ENCODE measurements at regions not wholly inside any gene's neighbourhood (a gene's known extent, or its start where the extent isn't known, plus 50 kb on each side); places are given as distances from the start of the nearest gene placed in this dataset.

DNA sequence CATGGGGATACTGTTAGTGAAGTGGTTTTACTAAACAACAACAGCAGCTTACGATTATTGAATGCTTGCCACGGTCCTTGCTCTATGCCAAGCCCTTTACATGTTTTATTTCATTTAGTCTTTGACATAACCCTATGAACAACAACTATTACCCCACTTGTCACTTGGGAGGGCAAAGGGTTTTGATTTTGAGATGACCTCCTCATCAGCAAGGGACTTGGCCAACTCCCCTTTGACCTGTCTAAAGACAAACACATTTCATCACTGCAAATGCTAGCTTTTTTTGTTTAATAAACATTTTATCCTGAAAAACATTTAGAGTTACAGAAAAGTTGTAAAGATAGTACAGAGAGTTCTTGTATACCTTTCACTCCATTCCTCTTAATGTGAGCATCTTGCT, 152.5 kb upstream of the WNT4 start:
- Histone ChIP-seq H3K4me3 (no peak overlapping the region), H3K9me3 (no peaks in the 10 kb centered on the region), H3K4me1 (no peaks in the 10 kb centered on the region), H3K36me3 (no peaks in the 10 kb centered on the region), H3K27me3 (peaks cover 0 to 4% of the 10 kb centered on the region in 2 donors), H3K27ac (no peak overlapping the region)
- no peak for DNase-seq
- intact Hi-C loops (cut with DNase I; ENCODE audit: low total_unique reads), result no loop called here
- no peak for TF ChIP-seq POLR2A (IDR thresholded peaks at IDR 0.05)
- TF ChIP-seq, protein P1, sequence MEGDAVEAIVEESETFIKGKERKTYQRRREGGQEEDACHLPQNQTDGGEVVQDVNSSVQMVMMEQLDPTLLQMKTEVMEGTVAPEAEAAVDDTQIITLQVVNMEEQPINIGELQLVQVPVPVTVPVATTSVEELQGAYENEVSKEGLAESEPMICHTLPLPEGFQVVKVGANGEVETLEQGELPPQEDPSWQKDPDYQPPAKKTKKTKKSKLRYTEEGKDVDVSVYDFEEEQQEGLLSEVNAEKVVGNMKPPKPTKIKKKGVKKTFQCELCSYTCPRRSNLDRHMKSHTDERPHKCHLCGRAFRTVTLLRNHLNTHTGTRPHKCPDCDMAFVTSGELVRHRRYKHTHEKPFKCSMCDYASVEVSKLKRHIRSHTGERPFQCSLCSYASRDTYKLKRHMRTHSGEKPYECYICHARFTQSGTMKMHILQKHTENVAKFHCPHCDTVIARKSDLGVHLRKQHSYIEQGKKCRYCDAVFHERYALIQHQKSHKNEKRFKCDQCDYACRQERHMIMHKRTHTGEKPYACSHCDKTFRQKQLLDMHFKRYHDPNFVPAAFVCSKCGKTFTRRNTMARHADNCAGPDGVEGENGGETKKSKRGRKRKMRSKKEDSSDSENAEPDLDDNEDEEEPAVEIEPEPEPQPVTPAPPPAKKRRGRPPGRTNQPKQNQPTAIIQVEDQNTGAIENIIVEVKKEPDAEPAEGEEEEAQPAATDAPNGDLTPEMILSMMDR (IDR thresholded peaks at IDR 0.05), result no peak

- Histone ChIP-seq H3K27ac (no peak overlapping the region), H3K9me3 (no peaks in the 10 kb centered on the region), H3K27me3 (peaks cover 0 to 4% of the 10 kb centered on the region in 2 donors), H3K36me3 (no peaks in the 10 kb centered on the region), H3K4me3 (no peak overlapping the region), H3K4me1 (no peaks in the 10 kb centered on the region)
- TF ChIP-seq POLR2A (IDR thresholded peaks at IDR 0.05), result no peak
- TF ChIP-seq, protein P1 (IDR thresholded peaks at IDR 0.05), result no peak
- intact Hi-C loops (cut with DNase I; ENCODE audit: low total_unique reads), result no loop called here
- DNase-seq, result no peak
Measured at GRCh38 chr1:22295856-22296255, 153.0 kb upstream of the WNT4 start.

- Histone ChIP-seq H3K36me3 (no peaks in the 10 kb centered on the region), H3K9me3 (no peaks in the 10 kb centered on the region), H3K27ac (no peak overlapping the region), H3K4me3 (no peak overlapping the region), H3K27me3 (peaks cover 0 to 4% of the 10 kb centered on the region in 2 donors), H3K4me1 (no peaks in the 10 kb centered on the region)
- intact Hi-C loops (cut with DNase I; ENCODE audit: low total_unique reads), result no loop called here
- DNase-seq, result no peak
- TF ChIP-seq POLR2A (IDR thresholded peaks at IDR 0.05), result no peak
- TF ChIP-seq, protein P1 (IDR thresholded peaks at IDR 0.05), result no peak
Measured at GRCh38 chr1:22296701-22297591, 154.0 kb upstream of the WNT4 start.

- H3K36me3 ChIP-seq, result no peaks in the 10 kb centered on the region
Measured at GRCh38 chr1:22297999-22298398, 153.7 kb upstream of the ZBTB40 start.

GRCh38 chr1:22303816-22304215, 147.8 kb upstream of the ZBTB40 start:
- Histone ChIP-seq H3K4me3 (no peak overlapping the region), H3K27ac (no peak overlapping the region), H3K9me3 (no peaks in the 10 kb centered on the region), H3K36me3 (no peaks in the 10 kb centered on the region), H3K4me1 (no peaks in the 10 kb centered on the region), H3K27me3 (no peaks in the 10 kb centered on the region)
- no peak for DNase-seq
- intact Hi-C loops (cut with DNase I; ENCODE audit: low total_unique reads), result no loop called here
- TF ChIP-seq POLR2A (IDR thresholded peaks at IDR 0.05), result no peak
- TF ChIP-seq, protein P1 (IDR thresholded peaks at IDR 0.05), result no peak

More at GRCh38 chr1:22297999-22298398, 153.7 kb upstream of the ZBTB40 start:
- peaks cover 0 to 4% of the 10 kb centered on the region in 2 donors for H3K27me3 ChIP-seq
- TF ChIP-seq, protein P1 (IDR thresholded peaks at IDR 0.05), result no peak
- no peak for TF ChIP-seq POLR2A (IDR thresholded peaks at IDR 0.05)
- no peaks in the 10 kb centered on the region for H3K4me1 ChIP-seq
- intact Hi-C loops (cut with DNase I; ENCODE audit: low total_unique reads), result no loop called here
- no peak overlapping the region for H3K4me3 ChIP-seq
- no peak for DNase-seq
- H3K27ac ChIP-seq, result no peak overlapping the region
- no peaks in the 10 kb centered on the region for H3K9me3 ChIP-seq

Data from uterus (tissue), 3 donors.